HG02840 (cell line): ENCODE measurements at regions not wholly inside any gene's neighbourhood (a gene's known extent, or its start where the extent isn't known, plus 50 kb on each side); places are given as distances from the start of the nearest gene placed in this dataset.

ENCODE experiments used
- ATAC-seq: cut with Tn5 transposase; IDR thresholded peaks from one replicate; pipeline ENCODE4 v1.9.1; 2021; ENCODE audit warnings: mild to moderate bottlenecking, moderate library complexity, moderate number of reproducible peaks; ENCODE audit not compliant: unreplicated experiment, low FRiP score

- ATAC-seq: no peak
Measured at GRCh38 chr12:18207266-18207665, 54.1 kb upstream of the PIK3C2G start.

GRCh38 chr12:18206198-18206597 is 55.1 kb upstream of the PIK3C2G start:
- ATAC-seq: no peak

GRCh38 chr12:18204053-18204452 is 57.3 kb upstream of the PIK3C2G start:
- no peak for ATAC-seq

- ATAC-seq: no peak
Measured at GRCh38 chr12:18192119-18192518, 69.2 kb upstream of the PIK3C2G start.

- ATAC-seq: no peak
Measured at GRCh38 chr12:18183141-18183540, 78.2 kb upstream of the PIK3C2G start.

GRCh38 chr12:18171571-18171970 is 81.6 kb upstream of the RERGL start:
- ATAC-seq: no peak

- ATAC-seq: no peak
Measured at GRCh38 chr12:18168016-18168415, 78.0 kb upstream of the RERGL start.

- no peak for ATAC-seq
Measured at GRCh38 chr12:18165889-18166288, 75.9 kb upstream of the RERGL start.

- ATAC-seq: peak; percentile 97
Measured at GRCh38 chr12:18165422-18165871, 75.5 kb upstream of the RERGL start.

GRCh38 chr12:18160901-18161300 is 70.9 kb upstream of the RERGL start:
- ATAC-seq: no peak

- no peak for ATAC-seq
Measured at GRCh38 chr12:18158774-18159557, 69.0 kb upstream of the RERGL start.

GRCh38 chr12:18153826-18154225 is 63.8 kb upstream of the RERGL start:
- no peak for ATAC-seq

GRCh38 chr12:18151036-18151435 is 61.0 kb upstream of the RERGL start:
- ATAC-seq: no peak

GRCh38 chr12:18148961-18149360 is 59.0 kb upstream of the RERGL start:
- no peak for ATAC-seq

GRCh38 chr12:18146363-18146762 is 56.4 kb upstream of the RERGL start:
- ATAC-seq: no peak

- no peak for ATAC-seq
Measured at GRCh38 chr12:18145924-18146323, 55.9 kb upstream of the RERGL start.

- ATAC-seq: no peak
Measured at GRCh38 chr12:18141048-18141982, 51.3 kb upstream of the RERGL start.

GRCh38 chr12:18139989-18140596 is 50.1 kb upstream of the RERGL start:
- no peak for ATAC-seq
